ENCODE measurements at regions not wholly inside any gene's neighbourhood (a gene's known extent, or its start where the extent isn't known, plus 50 kb on each side); places are given as distances from the start of the nearest gene placed in this dataset.
A peak's percentile ranks its signal among the peaks of the same experiment; 100 is the strongest.
"Not testable (repeated sequence)": the region's sequence is repeated elsewhere in the genome, so short reads cannot be mapped to it uniquely, and the experiment has no call there.

- no peak for DNase-seq
These were observed 192.5 kb downstream of the TECRL start for GRCh38 chr4:64216741-64217140.

DNA sequence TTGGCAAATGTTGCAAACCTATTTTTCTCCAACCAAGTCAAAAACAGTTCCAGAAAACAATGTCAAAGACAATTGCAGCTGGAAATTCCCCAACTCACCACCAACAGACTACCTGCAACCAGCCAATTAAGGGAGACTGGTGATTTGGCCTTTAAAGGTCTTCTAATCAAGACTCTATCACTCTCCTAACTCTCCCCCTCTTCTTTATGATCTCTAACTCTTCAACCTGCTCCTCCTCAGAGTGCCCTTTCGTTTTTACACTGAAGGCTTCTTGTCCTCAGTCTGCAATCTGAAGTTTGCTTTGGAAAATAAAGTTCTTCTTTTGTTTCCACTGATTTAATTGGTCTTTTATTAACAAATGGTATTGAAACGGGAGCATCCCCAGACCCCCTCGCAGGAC, 203.9 kb downstream of the TECRL start:
- no peak for DNase-seq

GRCh38 chr4:64200001-64200555, 209.2 kb downstream of the TECRL start:
- DNase-seq = no peak

DNA sequence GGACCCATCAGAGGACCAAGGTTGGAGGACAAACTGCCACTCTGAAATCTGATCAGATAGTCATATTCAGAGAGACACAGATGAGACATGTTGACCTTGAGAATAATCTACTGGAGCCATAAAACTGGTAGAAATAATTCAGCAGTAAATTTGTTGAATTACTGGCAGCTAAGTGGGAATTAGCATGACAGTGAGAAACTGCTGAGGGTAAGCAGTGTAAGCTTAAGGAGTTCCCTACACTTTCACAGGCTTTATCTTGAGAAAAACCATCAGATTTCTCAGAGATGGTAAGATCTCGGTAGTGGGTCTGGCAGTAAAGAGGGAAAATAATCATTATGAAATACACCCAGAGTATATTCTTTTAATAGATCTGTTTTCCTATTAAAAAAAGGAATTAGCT, 213.7 kb downstream of the TECRL start:
- DNase-seq = no peak

DNA sequence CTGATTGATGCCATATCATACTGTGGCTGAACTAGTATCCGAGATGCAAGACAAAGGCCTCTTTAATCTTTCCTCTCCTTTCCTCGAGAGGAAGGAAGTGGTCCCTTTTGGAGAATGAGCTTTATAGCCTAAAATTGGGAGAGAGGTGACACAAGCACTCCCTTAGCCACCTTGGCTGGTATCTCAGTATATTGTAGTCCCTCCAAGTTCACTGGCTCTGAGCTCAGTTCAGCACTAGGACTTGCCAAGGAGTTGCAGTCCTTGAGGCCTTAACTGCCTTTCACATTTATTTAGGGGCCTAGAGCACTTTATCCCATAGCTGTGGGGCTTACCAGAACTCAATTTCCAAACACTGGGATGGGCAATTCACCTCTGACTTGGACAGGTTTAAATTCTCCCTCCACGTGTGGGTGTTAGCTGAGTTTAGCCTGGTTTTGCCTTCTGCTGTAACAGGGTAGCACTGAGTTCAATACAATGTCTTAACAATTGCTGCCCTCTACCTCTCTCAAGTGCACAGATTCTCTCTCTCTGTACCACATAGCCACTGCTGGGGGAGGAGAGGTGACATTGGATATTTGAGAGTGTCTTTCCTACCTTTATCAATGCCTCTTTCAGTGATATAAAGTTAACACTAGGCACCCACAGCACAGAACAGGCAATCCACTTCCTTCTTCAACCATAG, 216.4 kb downstream of the TECRL start:
- no peak for DNase-seq

DNA sequence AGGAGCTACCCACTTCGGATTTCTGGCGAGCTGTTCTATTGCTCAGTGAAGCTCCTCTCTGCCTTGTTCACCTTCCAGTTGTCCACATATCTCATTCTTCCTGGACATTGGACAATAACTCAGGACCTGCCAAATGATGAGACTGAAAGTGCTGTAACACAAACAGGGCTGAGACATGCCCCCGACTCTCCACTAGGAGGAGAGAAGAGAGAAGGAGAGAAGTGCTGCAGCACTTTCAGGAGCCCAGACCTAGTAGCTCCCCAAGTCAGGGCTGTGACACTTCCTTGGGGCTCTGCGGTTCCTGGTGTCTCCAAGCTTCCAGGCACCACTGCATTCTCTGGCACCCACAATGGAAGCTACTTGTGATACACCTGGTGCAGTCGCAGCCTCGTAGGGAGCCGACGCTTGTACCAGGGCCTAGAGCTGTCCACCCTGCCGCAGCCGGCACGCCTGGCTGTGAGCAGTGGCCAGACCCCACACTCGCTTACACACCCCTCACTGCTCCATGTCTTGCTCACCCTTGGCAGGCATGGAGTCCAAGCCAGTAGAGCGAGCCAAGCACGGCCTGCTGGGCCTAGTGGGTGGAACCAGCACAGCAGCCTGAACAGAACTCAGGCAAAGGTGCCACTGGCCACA, 234.9 kb downstream of the TECRL start:
- DNase-seq = no peak

DNA sequence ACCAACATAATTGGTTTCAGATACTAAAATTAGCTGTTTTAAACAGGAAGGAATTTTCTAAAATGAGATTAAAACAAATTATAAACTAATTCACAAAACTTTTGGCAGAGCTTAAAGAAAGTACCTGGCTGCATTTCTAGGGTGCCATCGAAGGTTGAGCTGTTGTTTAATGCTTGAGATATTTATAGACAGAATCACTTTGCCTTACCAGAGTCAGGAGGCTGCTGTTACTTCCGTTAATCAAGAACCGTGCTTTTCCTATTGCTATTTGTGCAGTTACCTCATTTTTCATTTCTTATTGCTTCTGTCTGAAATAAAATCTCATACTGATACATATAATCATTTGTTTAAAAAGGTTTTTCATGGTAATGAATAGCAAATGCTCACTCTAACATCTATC, 242.9 kb downstream of the TECRL start:
- no peak for DNase-seq

DNA sequence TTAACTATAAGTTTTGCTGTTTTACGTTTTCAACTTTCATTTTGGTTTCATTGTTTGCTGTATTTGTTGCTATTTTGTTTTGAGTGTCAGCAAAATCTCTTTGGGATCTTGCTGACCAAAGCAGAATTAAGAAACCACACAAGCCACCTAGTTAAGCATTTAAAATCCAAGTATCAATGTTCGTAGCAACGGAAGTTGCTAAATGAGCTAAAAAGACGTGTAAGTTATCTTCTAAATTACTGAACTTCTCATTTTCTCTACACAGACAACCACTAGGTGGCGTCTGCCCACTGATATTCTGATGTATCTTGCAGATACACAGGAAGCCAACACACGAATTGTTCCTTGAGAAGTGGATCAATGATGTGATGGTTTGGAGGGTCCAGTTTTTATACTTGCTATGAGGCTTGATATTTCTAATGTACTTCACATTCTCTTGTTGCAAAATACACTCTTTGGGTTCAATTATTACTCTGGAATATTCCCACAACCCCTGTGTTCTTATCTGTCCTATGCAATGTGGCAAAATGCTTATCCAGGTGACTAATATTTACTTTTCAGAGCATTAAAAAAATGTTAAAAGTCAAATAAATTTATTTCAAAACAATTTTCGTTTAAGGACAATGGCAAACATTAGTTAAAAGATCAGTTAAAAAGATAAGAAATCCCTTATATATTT, 250.5 kb downstream of the TECRL start:
- DNase-seq = peak; percentile 2

DNA sequence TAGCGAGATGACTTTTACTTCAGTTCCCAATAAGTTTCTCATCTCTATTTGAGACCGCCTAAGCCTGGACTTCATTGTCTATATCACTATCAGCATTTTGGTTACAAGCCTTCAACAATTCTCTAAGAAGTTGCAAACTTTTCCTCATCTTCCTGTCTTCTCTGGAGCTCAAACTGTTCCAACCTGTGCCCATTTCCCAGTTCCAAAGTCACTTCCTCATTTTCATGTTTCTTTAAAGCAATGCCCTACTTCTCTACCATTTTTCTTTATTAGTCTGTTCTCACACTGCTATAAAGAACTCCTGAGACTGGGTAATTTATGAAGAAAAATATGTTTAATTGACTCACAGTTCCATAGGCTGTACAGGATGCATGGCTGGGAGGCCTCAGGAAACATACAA, 251.9 kb downstream of the TECRL start:
- DNase-seq = no peak

DNA sequence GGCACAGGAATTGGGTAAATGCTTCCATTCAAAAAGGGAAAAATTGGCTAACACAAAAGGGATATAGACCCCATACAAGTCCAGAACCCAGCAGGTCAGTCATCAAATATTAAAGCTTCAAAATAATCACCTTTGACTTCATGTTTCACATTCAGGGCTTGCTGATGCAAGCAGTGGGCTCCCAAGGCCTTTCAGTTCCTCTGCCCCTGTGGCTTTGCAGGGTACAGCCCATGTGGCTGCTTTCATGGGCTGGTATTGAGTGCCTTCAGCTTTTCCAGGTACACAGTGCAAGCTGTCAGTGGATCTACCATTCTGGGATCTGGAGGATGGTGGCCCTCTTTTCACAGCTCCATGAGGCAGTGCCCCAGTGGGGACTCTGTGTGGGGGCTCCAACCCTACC, 253.0 kb downstream of the TECRL start:
- DNase-seq = no peak

DNA sequence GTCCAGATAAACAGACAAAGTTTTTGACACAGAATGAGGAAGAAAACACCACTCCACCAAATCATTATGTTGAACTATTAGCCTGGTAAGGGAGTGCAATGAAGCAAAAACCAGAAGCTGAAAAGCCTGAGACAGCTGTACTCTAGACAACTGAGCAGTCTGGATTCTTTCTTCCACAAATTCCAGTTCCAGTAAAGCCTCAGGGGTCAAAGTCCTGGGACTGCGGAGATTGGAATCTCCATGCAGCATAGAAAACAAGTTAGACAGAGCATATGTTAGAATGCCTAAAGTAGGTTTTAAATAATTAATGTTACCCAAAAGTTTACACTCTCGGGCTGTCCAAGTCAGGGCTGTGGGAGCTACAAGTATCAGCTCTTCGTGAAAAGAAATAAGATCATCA, 263.2 kb downstream of the TECRL start:
- no peak for DNase-seq

GRCh38 chr4:64144994-64145393, 264.3 kb downstream of the TECRL start:
- no peak for DNase-seq

GRCh38 chr4:64130907-64131306, 278.3 kb downstream of the TECRL start:
- no peak for DNase-seq

DNA sequence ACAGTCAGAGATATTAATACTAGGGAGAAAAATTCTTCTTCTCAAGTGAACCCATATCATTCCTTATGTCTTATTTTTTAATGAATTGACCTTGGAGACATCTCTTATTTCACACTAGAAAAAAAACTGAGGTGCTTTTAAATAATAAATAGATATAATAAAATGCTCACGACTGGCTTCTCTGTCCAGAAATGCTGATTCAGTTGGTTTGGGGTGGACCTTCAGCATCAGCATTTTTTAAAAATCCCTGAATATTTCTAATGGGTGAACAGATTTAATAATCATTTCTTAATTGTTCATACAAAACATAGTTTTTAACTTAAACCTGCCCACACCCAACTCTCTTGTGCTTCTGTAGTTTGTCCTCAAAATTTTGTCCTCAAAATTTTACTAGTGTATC, 283.9 kb downstream of the TECRL start:
- no peak for DNase-seq

DNA sequence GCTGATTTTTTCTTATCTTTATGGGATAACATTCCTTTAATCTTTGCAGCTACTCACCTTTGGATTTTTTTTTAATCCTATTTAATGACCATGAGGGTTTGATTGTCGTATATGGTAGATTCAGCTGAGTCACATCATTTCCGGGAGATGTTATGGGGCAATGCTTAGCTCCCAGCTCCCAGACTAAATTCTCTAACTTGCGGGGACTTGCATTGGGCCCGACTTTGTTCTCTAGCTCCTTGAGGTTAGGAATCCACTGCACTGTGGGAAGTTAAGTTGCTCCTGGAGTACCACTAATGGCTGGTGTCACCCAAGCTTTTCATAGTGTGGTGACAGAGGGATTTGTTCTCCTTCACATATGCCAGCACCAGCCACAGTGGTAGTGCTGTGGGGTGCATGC, 287.4 kb downstream of the TECRL start:
- DNase-seq = no peak

DNA sequence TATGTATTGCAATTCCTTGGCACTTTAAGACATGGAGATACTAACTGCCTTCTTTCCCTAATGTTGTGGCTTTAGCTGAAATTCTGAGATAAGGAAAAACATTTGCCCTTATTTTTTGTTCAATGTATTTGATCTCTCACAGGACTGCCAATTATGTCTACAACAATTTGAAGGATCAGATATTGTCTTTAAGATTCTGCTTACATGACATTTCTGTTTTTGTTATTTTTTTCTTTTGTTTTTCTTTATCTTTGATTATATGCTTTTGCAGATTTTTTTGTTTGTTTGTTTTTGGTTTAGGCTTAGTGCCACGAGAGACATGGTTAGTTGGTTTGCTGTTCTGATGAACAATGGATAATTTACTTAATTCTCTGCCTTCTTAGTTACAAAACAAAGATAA, 303.3 kb downstream of the TECRL start:
- no peak for DNase-seq

- DNase-seq = no peak
These were observed 313.9 kb downstream of the TECRL start for GRCh38 chr4:64095398-64095797.

DNA sequence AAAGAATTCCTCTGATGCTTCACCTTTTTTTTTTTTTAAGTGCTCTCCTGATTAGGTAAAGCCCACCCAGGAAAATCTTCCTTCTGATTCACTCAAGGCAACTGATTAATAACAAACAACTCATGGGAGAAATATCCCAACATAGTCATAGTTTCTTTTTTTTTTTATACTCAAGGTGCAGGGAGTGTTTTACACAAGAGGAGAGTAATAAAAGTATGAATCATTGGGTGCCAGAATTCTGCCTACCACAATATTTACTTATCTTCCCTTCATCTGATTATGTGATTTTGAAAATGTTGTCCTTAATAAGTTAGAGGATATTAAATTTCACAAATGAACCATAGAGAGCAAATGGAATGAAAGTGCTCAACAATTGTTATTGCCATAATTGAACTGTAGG, 329.9 kb downstream of the TECRL start:
- DNase-seq = no peak

DNA sequence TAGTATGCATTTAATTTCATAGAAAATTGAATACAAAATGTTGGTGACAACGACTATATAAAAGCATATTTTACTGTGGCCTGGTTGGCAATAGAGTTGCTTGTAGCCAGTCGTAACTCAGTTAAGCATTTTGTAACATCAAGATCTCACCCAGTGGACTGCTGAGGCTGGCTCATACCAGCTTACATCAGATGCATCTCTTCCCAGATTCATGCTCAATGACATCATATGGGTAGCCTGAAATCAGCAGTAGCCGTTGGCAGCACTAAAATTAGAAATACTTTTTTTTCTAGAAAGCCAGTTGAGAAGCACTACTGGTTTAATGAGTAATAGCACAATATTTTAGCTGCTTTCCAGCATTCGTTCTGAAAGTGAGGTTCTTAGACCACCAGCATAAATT, 341.2 kb downstream of the TECRL start:
- DNase-seq = no peak

DNA sequence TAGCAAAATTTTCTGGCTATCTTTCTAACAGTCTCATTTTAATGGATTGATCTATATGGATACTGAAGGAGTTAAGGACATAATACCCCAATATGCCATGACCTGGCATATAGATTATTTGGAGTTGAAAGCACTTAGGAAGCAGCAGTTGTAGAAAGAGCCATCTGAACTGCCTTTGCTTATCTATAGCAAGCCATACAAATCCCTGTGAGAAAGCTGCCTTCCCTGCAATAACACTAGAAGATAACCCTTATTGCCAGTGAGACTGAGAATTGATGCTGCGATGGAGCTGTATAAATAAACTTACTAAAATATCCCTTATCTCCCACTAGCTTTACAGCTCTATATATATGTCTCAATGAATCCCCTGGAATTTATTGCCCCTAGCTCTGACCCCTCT, 346.3 kb downstream of the TECRL start:
- DNase-seq = no peak

- DNase-seq = not testable (repeated sequence)
These were observed 372.2 kb downstream of the TECRL start for GRCh38 chr4:64037033-64037432.

GRCh38 chr4:64022560-64022959, 386.7 kb downstream of the TECRL start:
- DNase-seq = no peak

DNA sequence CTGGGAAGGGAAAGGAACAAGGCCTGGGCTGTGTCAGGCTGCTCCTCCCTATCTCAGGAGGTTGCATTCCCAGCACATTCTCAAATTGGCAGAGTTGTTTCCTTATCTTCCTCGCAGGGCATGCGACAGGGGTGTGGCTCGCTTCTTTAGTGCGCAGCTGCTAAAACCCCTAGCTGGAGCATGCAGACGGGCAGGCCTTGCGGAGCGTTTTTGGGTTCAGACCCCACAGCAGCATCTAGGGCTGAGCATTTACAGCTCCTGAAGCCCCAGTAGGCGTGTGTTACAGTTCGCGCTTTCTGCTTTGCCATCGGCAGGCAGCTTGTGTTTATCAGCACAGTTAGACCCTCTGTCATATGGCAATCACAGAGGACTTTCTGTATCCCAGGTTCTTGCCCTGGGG, 392.4 kb downstream of the TECRL start:
- DNase-seq = no peak

DNA sequence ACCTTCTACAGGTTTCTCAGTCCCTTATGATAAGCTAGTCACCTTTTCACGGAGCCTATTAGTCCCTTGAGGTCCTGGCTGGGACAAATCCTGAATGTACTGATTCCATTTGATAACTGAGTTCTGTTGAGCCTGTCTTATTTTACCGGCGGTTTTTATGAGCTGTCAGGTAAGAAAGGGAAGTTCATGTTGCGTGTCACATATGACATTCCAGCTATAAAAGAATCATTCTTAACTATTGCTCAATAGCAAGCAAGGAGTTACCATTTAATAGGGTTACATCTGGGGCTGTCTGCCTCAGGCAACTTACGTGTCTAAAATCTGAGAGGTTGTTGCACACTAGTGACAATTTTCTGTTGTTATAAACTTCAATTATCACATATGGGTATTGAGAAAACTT, 394.6 kb downstream of the TECRL start:
- no peak for DNase-seq

All from NCI-H1436 treated with DMSO at 0.1 percent for 48 hours (cell line).